ENCODE measurements at regions not wholly inside any gene's neighbourhood (a gene's known extent, or its start where the extent isn't known, plus 50 kb on each side); places are given as distances from the start of the nearest gene placed in this dataset.

DNA sequence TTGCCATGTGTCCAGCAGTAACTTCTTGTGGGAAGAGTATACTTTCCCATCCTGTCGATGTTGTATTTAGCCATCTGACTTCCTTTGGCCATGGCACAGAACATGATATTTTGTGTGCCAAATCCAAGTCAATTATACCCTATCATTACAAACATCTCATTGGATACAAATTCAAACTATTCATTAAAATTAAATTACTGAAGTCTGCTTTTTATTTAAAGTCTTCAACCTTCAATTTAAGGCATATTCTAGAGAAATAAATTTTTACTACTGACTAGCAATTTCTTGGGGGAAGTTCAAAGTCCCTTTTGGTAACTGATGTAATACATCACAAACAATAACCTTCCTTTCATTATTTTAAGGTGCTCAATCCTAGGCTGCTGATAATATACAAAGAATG is 192.6 kb downstream of the SLC6A15 start:
- TF ChIP-seq CTCF (IDR thresholded peaks at IDR 0.05) (no peak), POLR2A (IDR thresholded peaks at IDR 0.05) (no peak)
